SK-MEL-5 (cell line): ENCODE measurements at regions not wholly inside any gene's neighbourhood (a gene's known extent, or its start where the extent isn't known, plus 50 kb on each side); places are given as distances from the start of the nearest gene placed in this dataset.

ENCODE experiments used
- DNase-seq: peaks from one replicate; pipeline ENCODE4 v3.0.0-alpha.2; 2016; ENCODE audit warnings: low read depth, low spot score
- in situ Hi-C: cut with HindIII; loops from 2 replicates; pipeline ENCODE4 v1.10.0; 2016; ENCODE audit warnings: low sequenced_read_pairs, high pct_unique_total_duplicates, low pct_unique_long_range_greater_than_20kb

GRCh38 chr3:34351882-34352777, 553.7 kb downstream of the PDCD6IP start:
- DNase-seq, result no peak
- in situ Hi-C loops, result no loop called here

GRCh38 chr3:34352778-34353331, 554.4 kb downstream of the PDCD6IP start:
- in situ Hi-C loops, result no loop called here
- no peak for DNase-seq

GRCh38 chr3:34357461-34357860, 559.0 kb downstream of the PDCD6IP start:
- DNase-seq, result no peak
- in situ Hi-C loops, result no loop called here

- in situ Hi-C loops, result no loop called here
- no peak for DNase-seq
Observed at GRCh38 chr3:34359064-34359463, 560.6 kb downstream of the PDCD6IP start.

- no peak for DNase-seq
- in situ Hi-C loops, result no loop called here
Observed at GRCh38 chr3:34360713-34361112, 562.3 kb downstream of the PDCD6IP start.

GRCh38 chr3:34361921-34362320, 563.5 kb downstream of the PDCD6IP start:
- in situ Hi-C loops, result no loop called here

GRCh38 chr3:34362910-34363309, 564.5 kb downstream of the PDCD6IP start:
- no peak for DNase-seq
- in situ Hi-C loops, result no loop called here

More at GRCh38 chr3:34361921-34362320, 563.5 kb downstream of the PDCD6IP start:
- no peak for DNase-seq

- in situ Hi-C loops, result no loop called here
- no peak for DNase-seq
Observed at GRCh38 chr3:34363881-34364280, 565.5 kb downstream of the PDCD6IP start.

GRCh38 chr3:34364335-34364734, 565.9 kb downstream of the PDCD6IP start:
- in situ Hi-C loops, result no loop called here
- DNase-seq, result no peak

GRCh38 chr3:34365231-34365630, 566.8 kb downstream of the PDCD6IP start:
- DNase-seq, result no peak
- in situ Hi-C loops, result no loop called here

GRCh38 chr3:34365771-34366170, 567.3 kb downstream of the PDCD6IP start:
- DNase-seq, result no peak
- in situ Hi-C loops, result no loop called here

GRCh38 chr3:34367521-34367920, 569.1 kb downstream of the PDCD6IP start:
- no peak for DNase-seq
- in situ Hi-C loops, result no loop called here

GRCh38 chr3:34374521-34374920, 576.1 kb downstream of the PDCD6IP start:
- peak; percentile 5 for DNase-seq
- in situ Hi-C loops, result no loop called here

- in situ Hi-C loops, result no loop called here
- no peak for DNase-seq
Observed at GRCh38 chr3:34376691-34377090, 578.3 kb downstream of the PDCD6IP start.

- in situ Hi-C loops, result no loop called here
Observed at GRCh38 chr3:34377961-34378360, 579.5 kb downstream of the PDCD6IP start.

GRCh38 chr3:34381243-34381642, 582.8 kb downstream of the PDCD6IP start:
- in situ Hi-C loops, result no loop called here
- no peak for DNase-seq

More at GRCh38 chr3:34377961-34378360, 579.5 kb downstream of the PDCD6IP start:
- no peak for DNase-seq

- DNase-seq, result no peak
- in situ Hi-C loops, result no loop called here
Observed at GRCh38 chr3:34382859-34383258, 584.4 kb downstream of the PDCD6IP start.

- in situ Hi-C loops, result no loop called here
- no peak for DNase-seq
Observed at GRCh38 chr3:34386309-34386708, 587.9 kb downstream of the PDCD6IP start.
